Spleen (tissue), 7 donors: ENCODE measurements at regions not wholly inside any gene's neighbourhood (a gene's known extent, or its start where the extent isn't known, plus 50 kb on each side); places are given as distances from the start of the nearest gene placed in this dataset.

Source experiments
- POLR2A ChIP-seq, 3 donors: fragments of 450-650 bp; IDR thresholded peaks; one replicate each; pipeline ENCODE4 v1.5.1; 2017; ENCODE audit warnings: antibody characterized with exemption in 3 of 3, mild to moderate bottlenecking in 1 of 3
- POLR2AphosphoS5 ChIP-seq, 3 donors: sonication (generic); formaldehyde crosslinking; IDR thresholded peaks; one replicate each; pipeline ENCODE4 v1.5.1; 2017; ENCODE audit warnings: antibody characterized with exemption in 3 of 3
- TF ChIP-seq, protein P1 (sequence below), 11 experiments: fragments of 200-600 bp in 7 of 11; fragments of 450-650 bp in 4 of 11; sonication (generic) in 4 of 11; IDR thresholded peaks in 8 of 11; conservative IDR thresholded peaks in 3 of 11; 1 replicate in 7 of 11; 2 replicates in 4 of 11; pipeline versions ENCODE4 v1.4.0 to v1.8.0; 2016 to 2021; ENCODE audit warnings: antibody characterized with exemption in 11 of 11, inconsistent platforms in 4 of 11, mild to moderate bottlenecking in 1 of 11
- donor health status: DM: no; HTN: no; CAD: no; lungs with moderate emphysema.
- donor health status: DM: no; HTN: no; CAD: no.
- donor health status: DM: no; HTN: no; CAD: no.

DNA sequence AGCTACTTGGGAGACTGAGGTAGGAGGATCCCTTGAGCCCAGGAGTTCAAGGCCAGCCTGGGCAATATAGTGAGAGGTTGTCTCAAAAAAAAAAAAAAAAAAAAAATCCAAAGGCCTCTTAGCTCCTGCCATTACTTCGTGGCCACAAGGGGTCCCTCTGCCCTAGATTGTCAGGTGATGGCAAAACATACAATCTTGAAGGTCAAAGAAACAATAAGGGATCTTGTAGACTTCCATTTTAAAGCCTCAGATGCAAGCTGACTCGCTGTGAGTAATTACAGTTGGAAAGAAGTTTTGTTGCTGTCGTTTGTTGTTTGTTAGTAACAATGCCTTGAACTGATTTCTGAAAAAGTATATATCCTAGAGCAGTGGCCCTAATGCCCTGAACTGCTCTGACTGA lies 55.9 kb upstream of the PLCL2 start:
- TF ChIP-seq, protein P1, sequence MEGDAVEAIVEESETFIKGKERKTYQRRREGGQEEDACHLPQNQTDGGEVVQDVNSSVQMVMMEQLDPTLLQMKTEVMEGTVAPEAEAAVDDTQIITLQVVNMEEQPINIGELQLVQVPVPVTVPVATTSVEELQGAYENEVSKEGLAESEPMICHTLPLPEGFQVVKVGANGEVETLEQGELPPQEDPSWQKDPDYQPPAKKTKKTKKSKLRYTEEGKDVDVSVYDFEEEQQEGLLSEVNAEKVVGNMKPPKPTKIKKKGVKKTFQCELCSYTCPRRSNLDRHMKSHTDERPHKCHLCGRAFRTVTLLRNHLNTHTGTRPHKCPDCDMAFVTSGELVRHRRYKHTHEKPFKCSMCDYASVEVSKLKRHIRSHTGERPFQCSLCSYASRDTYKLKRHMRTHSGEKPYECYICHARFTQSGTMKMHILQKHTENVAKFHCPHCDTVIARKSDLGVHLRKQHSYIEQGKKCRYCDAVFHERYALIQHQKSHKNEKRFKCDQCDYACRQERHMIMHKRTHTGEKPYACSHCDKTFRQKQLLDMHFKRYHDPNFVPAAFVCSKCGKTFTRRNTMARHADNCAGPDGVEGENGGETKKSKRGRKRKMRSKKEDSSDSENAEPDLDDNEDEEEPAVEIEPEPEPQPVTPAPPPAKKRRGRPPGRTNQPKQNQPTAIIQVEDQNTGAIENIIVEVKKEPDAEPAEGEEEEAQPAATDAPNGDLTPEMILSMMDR (IDR thresholded peaks at IDR 0.05 in 8 of 11, conservative IDR thresholded peaks at IDR 0.05 in 3 of 11) = peak in 9 of 11 experiments; percentile 21 to 65 (median 49)
- TF ChIP-seq POLR2A (IDR thresholded peaks at IDR 0.05) = no peak
- no peak for TF ChIP-seq POLR2AphosphoS5 (IDR thresholded peaks at IDR 0.05)
